PC-3 (cell line): ENCODE measurements at regions not wholly inside any gene's neighbourhood (a gene's known extent, or its start where the extent isn't known, plus 50 kb on each side); places are given as distances from the start of the nearest gene placed in this dataset.

ENCODE experiments used
- ATAC-seq: fragments of 200-7000 bp; cut with Tn5 transposase; 2 replicates; pipeline ENCODE4 v1.9.1; 2020; ENCODE audit warnings: mild to moderate bottlenecking, moderate library complexity
- BruUV-seq: library from RNA; stranded (reverse); fragments of 400-500 nt; replicated peaks from 2 replicates; lab custom pipeline; 2021; lab: Mats Ljungman, UMichigan
- CTCF ChIA-PET: fragments of 300-600 bp; sonication (Branson Sonifier 250); formaldehyde crosslinking; loops from one replicate; lab custom pipeline; 2022; ENCODE audit warnings: antibody characterized with exemption; lab: Charles Lee
- POLR2A ChIA-PET: fragments of 300-600 bp; sonication (Branson Sonifier 250); formaldehyde crosslinking; loops from one replicate; lab custom pipeline; 2022; ENCODE audit warnings: antibody characterized with exemption; ENCODE audit not compliant: unreplicated experiment; lab: Charles Lee
- DNase-seq: peaks from one replicate; pipeline ENCODE4 v3.0.0-alpha.2; 2015
- H2AFZ ChIP-seq: fragments of 300-600 bp; sonication (generic); 2 replicates; pipeline ENCODE4 v1.6.0; 2016; ENCODE audit warnings: antibody characterized with exemption, low read length
- H3F3A ChIP-seq: fragments of 300-600 bp; sonication (generic); one replicate; pipeline ENCODE4 v1.6.0; 2017; ENCODE audit warnings: antibody characterized with exemption, low read length, control low read depth, mild to moderate bottlenecking; ENCODE audit not compliant: unreplicated experiment
- H3K27ac ChIP-seq: fragments of 300-600 bp; sonication (generic); 2 replicates; pipeline ENCODE4 v1.5.1; 2016; ENCODE audit warnings: mild to moderate bottlenecking, low read length
- H3K27me3 ChIP-seq: fragments of 300-600 bp; sonication (generic); 2 replicates; pipeline ENCODE4 v1.6.1; 2016; ENCODE audit warnings: low read length, mixed read lengths
- H3K36me3 ChIP-seq: fragments of 300-600 bp; sonication (generic); 2 replicates; pipeline ENCODE4 v1.6.1; 2016; ENCODE audit warnings: low read depth, mixed run types, low read length, mixed read lengths
- H3K4me1 ChIP-seq: fragments of 300-600 bp; sonication (generic); 2 replicates; pipeline ENCODE4 v1.5.1; 2016; ENCODE audit warnings: low read length; ENCODE audit not compliant: insufficient read depth
- H3K4me2 ChIP-seq: fragments of 300-600 bp; sonication (generic); 2 replicates; pipeline ENCODE4 v1.6.0; 2016; ENCODE audit warnings: low read length
- H3K4me3 ChIP-seq: fragments of 300-600 bp; sonication (generic); 2 replicates; pipeline ENCODE4 v1.5.1; 2016; ENCODE audit warnings: mild to moderate bottlenecking, low read length, mixed read lengths
- H3K79me2 ChIP-seq: fragments of 300-600 bp; sonication (generic); 2 replicates; pipeline ENCODE4 v1.6.1; 2017; ENCODE audit warnings: low read length, mixed read lengths
- H3K9ac ChIP-seq: fragments of 300-600 bp; sonication (generic); 2 replicates; pipeline ENCODE4 v1.6.0; 2016; ENCODE audit warnings: mild to moderate bottlenecking, low read length
- H3K9me2 ChIP-seq: fragments of 300-600 bp; sonication (generic); replicated peaks from 2 replicates; pipeline ENCODE4 v1.6.1; 2016; ENCODE audit warnings: mixed run types, low read length, mixed read lengths
- H3K9me3 ChIP-seq: fragments of 300-600 bp; sonication (generic); 2 replicates; pipeline ENCODE4 v1.6.1; 2016; ENCODE audit warnings: low read length, mixed read lengths
- H4K20me1 ChIP-seq: fragments of 300-600 bp; sonication (generic); 2 replicates; pipeline ENCODE4 v1.6.1; 2016; ENCODE audit warnings: low read length, mixed read lengths
- CTCF ChIP-seq: fragments of 300-600 bp; sonication (generic); conservative IDR thresholded peaks from 2 replicates; pipeline ENCODE4 v1.5.1; 2017; ENCODE audit warnings: antibody characterized with exemption, low read depth, mild to moderate bottlenecking, low read length
- EZH2 ChIP-seq: fragments of 300-600 bp; sonication (generic); IDR thresholded peaks from one replicate; pipeline ENCODE4 v1.6.1; 2017; ENCODE audit warnings: antibody characterized with exemption, mild to moderate bottlenecking, low read length; ENCODE audit not compliant: unreplicated experiment
- EZH2phosphoT487 ChIP-seq: fragments of 300-600 bp; sonication (generic); IDR thresholded peaks from 2 replicates; pipeline ENCODE4 v1.6.1; 2018; ENCODE audit warnings: mild to moderate bottlenecking, antibody characterized with exemption, low read length, borderline replicate concordance
- intact Hi-C: fragments of 100-400 bp; cut with micrococcal nuclease; formaldehyde crosslinking; loops from 2 replicates; pipeline ENCODE4 v1.9.0; 2023

DNA sequence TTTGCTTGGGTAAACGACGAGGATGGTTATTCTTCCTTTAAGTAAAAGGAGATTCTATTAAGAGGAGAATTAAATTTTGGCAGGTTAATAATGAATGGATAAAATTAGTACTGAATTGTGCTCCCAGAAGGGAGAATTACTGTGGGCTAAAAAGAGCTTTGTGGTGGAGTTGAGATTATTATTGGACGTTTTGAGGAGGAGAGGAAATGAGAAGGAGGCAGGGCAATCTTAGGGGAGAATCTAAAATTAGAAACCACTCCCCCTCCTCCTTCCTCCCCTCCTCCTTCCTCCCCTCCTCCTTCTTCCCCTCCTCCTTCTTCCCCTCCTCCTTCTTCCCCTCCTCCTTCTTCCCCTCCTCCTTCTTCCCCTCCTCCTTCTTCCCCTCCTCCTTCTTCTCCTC, 331.8 kb downstream of the PRL start:
- H3K4me2 ChIP-seq = no peak overlapping the region
- no TSS peak for BruUV-seq
- H2AFZ ChIP-seq = no peak overlapping the region
- no peak overlapping the region for H3K9ac ChIP-seq
- TF ChIP-seq EZH2phosphoT487 (no peak), EZH2 (no peak), CTCF (no peak)
- no peaks in the 10 kb centered on the region for H3K9me2 ChIP-seq
- CTCF ChIA-PET = no interaction called here
- no peaks in the 10 kb centered on the region for H3K4me1 ChIP-seq
- no peak for DNase-seq
- H3F3A ChIP-seq = no peaks in the 10 kb centered on the region
- H3K4me3 ChIP-seq = no peak overlapping the region
- H3K27me3 ChIP-seq = no peaks in the 10 kb centered on the region
- H3K36me3 ChIP-seq = no peaks in the 10 kb centered on the region
- H3K27ac ChIP-seq = no peak overlapping the region
- no peaks in the 10 kb centered on the region for H3K9me3 ChIP-seq
- intact Hi-C loops = no loop called here
- no peaks in the 10 kb centered on the region for H3K79me2 ChIP-seq
- POLR2A ChIA-PET = no interaction called here
- ATAC-seq = no peak
- no peaks in the 10 kb centered on the region for H4K20me1 ChIP-seq

GRCh38 chr6:21965953-21966539, 330.8 kb downstream of the PRL start:
- H3K27ac ChIP-seq = no peak overlapping the region
- no peak overlapping the region for H3K4me3 ChIP-seq
- TF ChIP-seq CTCF (no peak), EZH2 (no peak), EZH2phosphoT487 (no peak)
- no peaks in the 10 kb centered on the region for H3K9me2 ChIP-seq
- H3K79me2 ChIP-seq = no peaks in the 10 kb centered on the region
- ATAC-seq (no peak), DNase-seq (no peak)
- no peak overlapping the region for H3K9ac ChIP-seq
- POLR2A ChIA-PET = no interaction called here
- H4K20me1 ChIP-seq = no peaks in the 10 kb centered on the region
- no peaks in the 10 kb centered on the region for H3K9me3 ChIP-seq
- CTCF ChIA-PET = no interaction called here
- H3K4me2 ChIP-seq = no peak overlapping the region
- H3F3A ChIP-seq = no peaks in the 10 kb centered on the region
- BruUV-seq = no TSS peak
- no peaks in the 10 kb centered on the region for H3K27me3 ChIP-seq
- H3K4me1 ChIP-seq = no peaks in the 10 kb centered on the region
- intact Hi-C loops = no loop called here
- no peak overlapping the region for H2AFZ ChIP-seq
- H3K36me3 ChIP-seq = no peaks in the 10 kb centered on the region

DNA sequence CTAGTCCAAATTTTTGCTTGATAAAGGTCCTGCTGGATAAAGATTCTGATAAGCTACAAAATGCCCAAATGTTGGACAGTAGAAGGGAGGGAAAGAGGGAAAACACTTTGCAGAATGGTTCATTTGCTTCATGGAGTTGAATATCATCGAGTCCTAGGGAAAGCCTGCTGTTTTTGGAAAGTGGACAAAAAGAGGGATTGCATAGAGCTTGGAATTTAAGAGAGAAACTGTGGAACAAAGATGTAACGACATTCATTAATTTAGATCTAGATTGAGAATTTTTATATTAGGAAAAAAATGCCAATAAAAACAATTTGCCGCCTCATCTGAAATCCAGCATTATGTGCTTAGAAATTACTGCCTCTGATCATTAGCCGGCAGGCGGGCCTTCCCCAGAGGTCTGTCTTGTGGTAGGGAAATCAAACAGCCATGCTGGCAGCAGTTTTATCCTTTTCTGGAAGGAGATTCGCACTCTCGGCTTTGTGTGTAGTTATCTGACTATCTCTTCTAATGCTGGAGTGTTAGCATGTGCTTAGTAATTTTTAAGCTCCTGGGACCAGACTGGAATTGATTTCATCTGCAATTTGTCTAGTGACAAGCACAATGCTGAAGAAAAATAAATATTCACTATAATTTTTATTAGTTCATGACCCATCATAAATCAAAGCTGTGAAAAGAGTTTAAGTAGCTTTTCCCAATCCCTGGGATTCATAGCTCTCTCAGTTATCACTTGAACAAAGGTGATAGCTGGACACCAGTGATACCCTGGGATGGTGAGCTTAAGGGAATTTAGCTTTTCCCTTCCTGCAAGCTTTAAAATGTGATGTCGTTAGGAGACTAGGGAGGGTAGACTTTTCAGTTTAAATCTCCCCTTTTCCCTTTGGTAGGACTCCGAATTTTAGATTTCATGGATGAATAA, 329.5 kb downstream of the PRL start:
- Histone ChIP-seq H3K27ac (no peak overlapping the region), H3F3A (no peaks in the 10 kb centered on the region), H3K4me1 (no peaks in the 10 kb centered on the region; the same call in 1 of the 2 replicates), H2AFZ (no peak overlapping the region), H3K27me3 (no peaks in the 10 kb centered on the region), H3K9ac (no peak overlapping the region), H3K4me3 (no peak overlapping the region), H3K36me3 (no peaks in the 10 kb centered on the region), H3K79me2 (no peaks in the 10 kb centered on the region), H3K4me2 (no peak overlapping the region), H3K9me2 (no peaks in the 10 kb centered on the region), H4K20me1 (no peaks in the 10 kb centered on the region), H3K9me3 (no peaks in the 10 kb centered on the region)
- ATAC-seq = no peak
- no TSS peak for BruUV-seq
- intact Hi-C loops = no loop called here
- DNase-seq = no peak
- ChIA-PET CTCF (interaction anchor here (0.7 kb wide), 1 partner anchor 945 kb away, joined by 4 read pairs; no protein-coding TSS in a partner anchor), POLR2A (no interaction called here)
- no peak for TF ChIP-seq EZH2phosphoT487
- no peak for TF ChIP-seq EZH2
- TF ChIP-seq CTCF = no peak
